ENCODE measurements at regions not wholly inside any gene's neighbourhood (a gene's known extent, or its start where the extent isn't known, plus 50 kb on each side); places are given as distances from the start of the nearest gene placed in this dataset.

DNA sequence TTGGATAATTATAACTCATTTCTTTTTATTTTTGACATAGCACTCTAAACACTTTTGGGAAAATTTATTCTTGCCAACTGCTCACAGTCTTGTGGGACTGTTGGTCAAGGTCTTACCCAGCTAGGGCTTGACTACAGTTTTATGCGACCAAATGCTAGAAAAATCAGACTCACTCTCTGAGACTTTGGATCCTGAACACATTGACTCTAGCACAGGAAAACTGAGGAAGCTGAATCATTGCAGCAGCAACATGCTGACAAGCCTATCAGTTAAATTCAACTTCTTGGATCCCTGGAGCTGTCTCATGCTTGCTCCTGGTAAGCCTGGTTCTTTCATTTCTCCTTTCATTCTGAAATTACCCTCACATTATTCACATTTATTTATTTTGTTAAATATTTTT lies 120.7 kb upstream of the TMTC2 start:
- TF ChIP-seq ZBTB7A (IDR thresholded peaks at IDR 0.05; ENCODE audit: low read depth) (no peak), RAD21 (IDR thresholded peaks at IDR 0.05; ENCODE audit: low read depth) (no peak), YY1 (IDR thresholded peaks at IDR 0.05; ENCODE audit: low read depth) (no peak), TEAD4 (IDR thresholded peaks at IDR 0.05) (no peak), NFIC (IDR thresholded peaks at IDR 0.05) (no peak), EGR1 (IDR thresholded peaks at IDR 0.05) (no peak), CEBPB (IDR thresholded peaks at IDR 0.05) (no peak)
- TF ChIP-seq, protein P1, sequence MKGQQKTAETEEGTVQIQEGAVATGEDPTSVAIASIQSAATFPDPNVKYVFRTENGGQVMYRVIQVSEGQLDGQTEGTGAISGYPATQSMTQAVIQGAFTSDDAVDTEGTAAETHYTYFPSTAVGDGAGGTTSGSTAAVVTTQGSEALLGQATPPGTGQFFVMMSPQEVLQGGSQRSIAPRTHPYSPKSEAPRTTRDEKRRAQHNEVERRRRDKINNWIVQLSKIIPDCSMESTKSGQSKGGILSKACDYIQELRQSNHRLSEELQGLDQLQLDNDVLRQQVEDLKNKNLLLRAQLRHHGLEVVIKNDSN (IDR thresholded peaks at IDR 0.05) = no peak
- TF ChIP-seq, protein P2, sequence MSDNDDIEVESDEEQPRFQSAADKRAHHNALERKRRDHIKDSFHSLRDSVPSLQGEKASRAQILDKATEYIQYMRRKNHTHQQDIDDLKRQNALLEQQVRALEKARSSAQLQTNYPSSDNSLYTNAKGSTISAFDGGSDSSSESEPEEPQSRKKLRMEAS (IDR thresholded peaks at IDR 0.05) = no peak

DNA sequence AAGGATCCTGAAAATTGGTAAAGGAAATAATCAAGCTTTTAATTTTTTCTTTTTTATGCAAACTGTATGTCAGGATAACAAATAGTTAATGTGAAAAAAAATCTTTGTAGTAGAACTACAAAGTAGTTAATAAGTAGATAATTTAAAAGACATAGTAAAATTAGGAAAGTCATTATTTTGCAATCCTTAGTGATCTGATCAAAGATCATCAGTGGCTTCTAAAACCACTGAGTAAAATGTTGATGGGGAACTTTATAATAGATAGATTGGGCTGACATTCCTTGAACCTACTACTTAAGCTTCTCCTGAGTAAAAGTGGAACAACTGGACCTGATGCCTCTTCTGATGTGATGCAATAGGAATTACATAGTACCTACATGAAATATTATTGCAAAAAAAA lies 119.0 kb upstream of the TMTC2 start:
- TF ChIP-seq EP300 (IDR thresholded peaks at IDR 0.05; ENCODE audit: borderline replicate concordance) (no peak), CEBPB (IDR thresholded peaks at IDR 0.05) (no peak), TEAD4 (IDR thresholded peaks at IDR 0.05) (no peak)

DNA sequence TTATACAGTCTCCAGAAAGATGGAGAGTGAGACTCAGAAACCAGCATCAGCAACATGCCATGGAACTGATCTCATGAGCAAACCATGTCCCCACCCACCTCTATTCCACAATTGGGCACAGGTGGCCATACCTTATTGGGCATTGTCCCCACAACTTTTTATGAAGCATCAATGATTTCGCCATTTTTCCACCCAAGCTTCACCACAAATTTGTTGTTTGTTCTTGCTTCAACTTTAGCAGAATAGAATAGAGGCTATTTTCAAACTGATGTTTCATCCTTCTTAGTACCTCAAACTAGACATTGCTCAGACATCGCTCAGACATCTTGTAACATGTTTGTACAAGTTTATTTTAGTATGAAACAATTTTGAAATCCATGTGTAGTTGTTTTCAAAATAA lies 112.5 kb upstream of the TMTC2 start:
- TF ChIP-seq EP300 (IDR thresholded peaks at IDR 0.05; ENCODE audit: borderline replicate concordance) (no peak), FOXM1 (IDR thresholded peaks at IDR 0.05; ENCODE audit: borderline replicate concordance, low read depth) (no peak), NFIC (IDR thresholded peaks at IDR 0.05) (no peak), RAD21 (IDR thresholded peaks at IDR 0.05; ENCODE audit: low read depth) (no peak), ZBTB7A (IDR thresholded peaks at IDR 0.05; ENCODE audit: low read depth) (no peak), TCF12 (IDR thresholded peaks at IDR 0.05; ENCODE audit: low read depth) (no peak)

DNA sequence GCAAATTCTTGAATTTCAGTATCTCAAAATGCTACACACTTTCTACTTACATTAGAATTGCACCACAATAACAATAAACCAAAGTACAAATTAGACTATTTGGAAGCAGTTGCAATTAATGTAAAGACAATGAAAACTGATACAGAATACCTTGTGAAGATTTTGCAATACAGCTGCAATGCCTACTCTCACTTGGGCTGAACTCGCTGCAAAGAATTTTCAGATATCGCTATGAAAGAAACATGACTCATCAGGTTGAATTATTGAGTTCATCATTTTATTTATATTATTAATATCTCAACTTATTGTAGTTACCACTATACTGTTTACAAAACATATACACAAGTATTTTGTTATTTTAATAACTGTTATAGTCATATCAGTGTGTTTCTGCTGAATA lies 108.0 kb upstream of the TMTC2 start:
- TF ChIP-seq, protein P1 (IDR thresholded peaks at IDR 0.05) = no peak
- TF ChIP-seq TEAD4 (IDR thresholded peaks at IDR 0.05) (no peak), RAD21 (IDR thresholded peaks at IDR 0.05; ENCODE audit: low read depth) (no peak), EGR1 (IDR thresholded peaks at IDR 0.05) (no peak), CEBPB (IDR thresholded peaks at IDR 0.05) (no peak), ZBTB7A (IDR thresholded peaks at IDR 0.05; ENCODE audit: low read depth) (no peak), FOXM1 (IDR thresholded peaks at IDR 0.05; ENCODE audit: borderline replicate concordance, low read depth) (no peak), NFIC (IDR thresholded peaks at IDR 0.05) (no peak), CREB1 (IDR thresholded peaks at IDR 0.05; ENCODE audit: low read depth) (no peak), EP300 (IDR thresholded peaks at IDR 0.05; ENCODE audit: borderline replicate concordance) (no peak), TCF12 (IDR thresholded peaks at IDR 0.05; ENCODE audit: low read depth) (no peak), TAF1 (IDR thresholded peaks at IDR 0.05; ENCODE audit: low read depth) (no peak), YY1 (IDR thresholded peaks at IDR 0.05; ENCODE audit: low read depth) (no peak)
- TF ChIP-seq, protein P2 (IDR thresholded peaks at IDR 0.05) = no peak
- TF ChIP-seq, protein P3, sequence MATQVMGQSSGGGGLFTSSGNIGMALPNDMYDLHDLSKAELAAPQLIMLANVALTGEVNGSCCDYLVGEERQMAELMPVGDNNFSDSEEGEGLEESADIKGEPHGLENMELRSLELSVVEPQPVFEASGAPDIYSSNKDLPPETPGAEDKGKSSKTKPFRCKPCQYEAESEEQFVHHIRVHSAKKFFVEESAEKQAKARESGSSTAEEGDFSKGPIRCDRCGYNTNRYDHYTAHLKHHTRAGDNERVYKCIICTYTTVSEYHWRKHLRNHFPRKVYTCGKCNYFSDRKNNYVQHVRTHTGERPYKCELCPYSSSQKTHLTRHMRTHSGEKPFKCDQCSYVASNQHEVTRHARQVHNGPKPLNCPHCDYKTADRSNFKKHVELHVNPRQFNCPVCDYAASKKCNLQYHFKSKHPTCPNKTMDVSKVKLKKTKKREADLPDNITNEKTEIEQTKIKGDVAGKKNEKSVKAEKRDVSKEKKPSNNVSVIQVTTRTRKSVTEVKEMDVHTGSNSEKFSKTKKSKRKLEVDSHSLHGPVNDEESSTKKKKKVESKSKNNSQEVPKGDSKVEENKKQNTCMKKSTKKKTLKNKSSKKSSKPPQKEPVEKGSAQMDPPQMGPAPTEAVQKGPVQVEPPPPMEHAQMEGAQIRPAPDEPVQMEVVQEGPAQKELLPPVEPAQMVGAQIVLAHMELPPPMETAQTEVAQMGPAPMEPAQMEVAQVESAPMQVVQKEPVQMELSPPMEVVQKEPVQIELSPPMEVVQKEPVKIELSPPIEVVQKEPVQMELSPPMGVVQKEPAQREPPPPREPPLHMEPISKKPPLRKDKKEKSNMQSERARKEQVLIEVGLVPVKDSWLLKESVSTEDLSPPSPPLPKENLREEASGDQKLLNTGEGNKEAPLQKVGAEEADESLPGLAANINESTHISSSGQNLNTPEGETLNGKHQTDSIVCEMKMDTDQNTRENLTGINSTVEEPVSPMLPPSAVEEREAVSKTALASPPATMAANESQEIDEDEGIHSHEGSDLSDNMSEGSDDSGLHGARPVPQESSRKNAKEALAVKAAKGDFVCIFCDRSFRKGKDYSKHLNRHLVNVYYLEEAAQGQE (IDR thresholded peaks at IDR 0.05; ENCODE audit: low read depth) = no peak

DNA sequence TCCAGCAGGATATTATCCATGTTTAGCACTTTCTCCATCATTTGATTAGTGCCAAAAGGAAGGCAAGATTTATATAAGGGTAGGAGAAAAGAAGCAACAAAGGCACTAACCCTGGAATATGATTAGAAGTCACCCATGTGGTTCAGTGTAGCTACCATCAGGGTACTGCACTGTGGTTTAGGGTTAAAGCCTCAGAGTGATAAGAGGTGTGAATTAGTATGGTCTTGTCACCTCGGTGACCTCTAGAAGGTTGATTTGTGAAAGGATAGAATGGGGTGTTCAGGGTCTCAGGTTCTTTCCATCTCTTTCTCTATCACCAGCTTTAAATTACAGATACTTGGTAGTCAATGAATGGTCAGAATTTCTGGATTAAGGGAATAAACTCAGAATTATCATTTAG lies 103.0 kb upstream of the TMTC2 start:
- TF ChIP-seq CEBPB (IDR thresholded peaks at IDR 0.05) (no peak), YY1 (IDR thresholded peaks at IDR 0.05; ENCODE audit: low read depth) (no peak), EP300 (IDR thresholded peaks at IDR 0.05; ENCODE audit: borderline replicate concordance) (no peak), TEAD4 (IDR thresholded peaks at IDR 0.05) (no peak), EGR1 (IDR thresholded peaks at IDR 0.05) (no peak), TAF1 (IDR thresholded peaks at IDR 0.05; ENCODE audit: low read depth) (no peak), FOXM1 (IDR thresholded peaks at IDR 0.05; ENCODE audit: borderline replicate concordance, low read depth) (no peak), NFIC (IDR thresholded peaks at IDR 0.05) (no peak)
- TF ChIP-seq, protein P2 (IDR thresholded peaks at IDR 0.05) = no peak
- TF ChIP-seq, protein P1 (IDR thresholded peaks at IDR 0.05) = no peak
- TF ChIP-seq, protein P3 (IDR thresholded peaks at IDR 0.05; ENCODE audit: low read depth) = no peak

DNA sequence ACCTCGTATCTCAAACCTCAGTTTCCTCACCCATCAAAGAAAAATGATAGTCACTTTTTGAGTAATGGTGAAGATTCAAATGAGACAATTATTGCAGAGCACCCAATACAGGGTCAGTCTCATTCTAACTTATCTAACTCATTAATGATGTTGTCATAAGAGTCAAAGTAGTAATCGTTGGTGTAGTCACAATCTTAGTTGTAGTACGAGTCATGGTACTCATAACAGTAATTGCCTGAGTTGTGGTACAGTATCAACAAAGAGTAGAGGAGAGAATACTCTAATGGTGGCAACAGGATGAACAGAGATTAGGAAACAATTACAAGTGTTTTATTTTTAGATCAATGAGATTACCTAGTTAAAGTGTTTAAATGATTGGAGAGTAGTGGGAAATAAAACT lies 93.6 kb upstream of the TMTC2 start:
- TF ChIP-seq RAD21 (IDR thresholded peaks at IDR 0.05; ENCODE audit: low read depth) (no peak), NFIC (IDR thresholded peaks at IDR 0.05) (no peak), TCF12 (IDR thresholded peaks at IDR 0.05; ENCODE audit: low read depth) (no peak), YY1 (IDR thresholded peaks at IDR 0.05; ENCODE audit: low read depth) (no peak), CEBPB (IDR thresholded peaks at IDR 0.05) (no peak), EGR1 (IDR thresholded peaks at IDR 0.05) (no peak), TEAD4 (IDR thresholded peaks at IDR 0.05) (no peak), EP300 (IDR thresholded peaks at IDR 0.05; ENCODE audit: borderline replicate concordance) (no peak), ZBTB7A (IDR thresholded peaks at IDR 0.05; ENCODE audit: low read depth) (no peak), TAF1 (IDR thresholded peaks at IDR 0.05; ENCODE audit: low read depth) (no peak)
- TF ChIP-seq, protein P1 (IDR thresholded peaks at IDR 0.05) = no peak
- TF ChIP-seq, protein P3 (IDR thresholded peaks at IDR 0.05; ENCODE audit: low read depth) = no peak
